ENCODE measurements at regions not wholly inside any gene's neighbourhood (a gene's known extent, or its start where the extent isn't known, plus 50 kb on each side); places are given as distances from the start of the nearest gene placed in this dataset.
"Not testable (repeated sequence)": the region's sequence is repeated elsewhere in the genome, so short reads cannot be mapped to it uniquely, and the experiment has no call there.

DNA sequence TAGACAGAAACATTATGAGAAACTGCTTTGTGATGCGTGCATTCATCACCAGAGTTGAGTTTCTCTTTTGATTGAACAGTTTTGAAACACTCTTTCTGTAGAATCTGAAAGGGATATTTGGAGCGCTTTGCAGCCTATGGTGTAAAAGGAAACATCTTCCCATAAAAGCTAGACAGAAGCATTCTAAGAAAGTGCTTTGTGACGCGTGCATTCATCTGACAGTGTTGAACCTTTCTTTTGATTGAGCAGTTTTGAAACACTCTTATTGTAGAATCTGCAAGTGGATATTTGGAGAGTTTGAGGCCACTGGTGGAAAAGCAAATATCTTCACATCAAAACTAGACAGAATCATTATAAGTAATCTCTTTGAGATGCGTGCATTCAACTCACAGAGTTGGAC is 3131.6 kb downstream of the TUBA3C start:
- ATAC-seq; H3K36me3 Mint-ChIP-seq; H3K4me1 Mint-ChIP-seq; H3K9me3 Mint-ChIP-seq (ENCODE audit: low read depth); H3K27me3 Mint-ChIP-seq; CTCF ChIA-PET; H3K27ac Mint-ChIP-seq; H3K4me3 Mint-ChIP-seq: not testable (repeated sequence)
- peak; percentile 26 for DNase-seq

DNA sequence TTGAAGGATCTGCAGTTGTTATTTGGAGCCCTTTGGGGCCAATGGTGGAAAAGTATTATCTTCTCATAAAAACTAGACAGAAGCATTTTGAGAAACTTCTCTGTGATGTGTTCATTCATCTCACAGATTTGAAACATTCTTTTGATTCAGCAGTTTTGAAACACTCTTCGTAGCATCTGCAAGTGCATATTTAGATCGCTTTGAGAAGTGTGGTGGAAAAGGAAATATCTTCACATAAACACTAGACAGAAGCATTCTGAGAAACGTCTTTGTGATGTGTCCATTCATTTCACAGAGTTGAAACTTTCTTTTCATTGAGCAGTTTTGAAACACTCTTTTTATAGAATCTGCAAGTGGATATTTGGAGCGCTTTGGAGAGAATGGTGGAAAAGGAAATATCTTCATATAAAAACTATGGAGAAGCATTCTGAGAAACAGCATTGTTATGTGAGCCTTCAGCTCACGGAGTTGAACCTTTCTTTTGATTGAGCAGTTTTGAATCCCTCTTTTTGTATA is 3164.1 kb downstream of the TUBA3C start:
- CTCF ChIA-PET, H3K4me1 Mint-ChIP-seq, DNase-seq, H3K27ac Mint-ChIP-seq, H3K4me3 Mint-ChIP-seq, H3K27me3 Mint-ChIP-seq, ATAC-seq, H3K36me3 Mint-ChIP-seq: not testable (repeated sequence)
- peaks cover 14% of the 10 kb centered on the region for H3K9me3 Mint-ChIP-seq (ENCODE audit: low read depth)

DNA sequence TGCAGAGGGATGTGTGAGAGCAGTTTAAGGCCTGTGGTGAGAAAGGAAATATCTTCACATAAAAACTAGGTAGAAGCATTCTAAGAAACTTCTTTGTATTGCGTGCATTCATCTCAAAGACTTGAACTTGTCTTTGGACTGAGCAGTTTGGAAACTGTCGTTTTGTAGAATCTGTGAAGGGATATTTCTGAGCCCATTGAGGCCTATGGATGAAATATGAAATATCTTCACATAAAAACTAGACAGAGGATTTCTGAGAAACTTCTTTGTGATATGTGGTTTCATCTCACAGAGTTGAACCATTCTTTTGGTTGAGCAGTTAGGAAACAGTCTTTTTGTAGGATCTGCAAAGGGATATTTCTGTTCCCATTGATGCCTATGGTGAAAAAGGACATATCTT is 3173.4 kb downstream of the TUBA3C start:
- DNase-seq; H3K27me3 Mint-ChIP-seq; H3K9me3 Mint-ChIP-seq (ENCODE audit: low read depth); H3K27ac Mint-ChIP-seq; ATAC-seq; CTCF ChIA-PET; H3K4me3 Mint-ChIP-seq; H3K4me1 Mint-ChIP-seq; H3K36me3 Mint-ChIP-seq: not testable (repeated sequence)

Measured in activated CD8-positive, alpha-beta memory T cell treated with anti-CD3 and anti-CD28 coated beads, Interleukin-2, amount 10 ng/mL, durations not matched to agents 7 days and 5 days (primary cell).